Head of caudate nucleus (tissue), 42 donors: ENCODE measurements at regions not wholly inside any gene's neighbourhood (a gene's known extent, or its start where the extent isn't known, plus 50 kb on each side); places are given as distances from the start of the nearest gene placed in this dataset.
"Not testable (repeated sequence)": the region's sequence is repeated elsewhere in the genome, so short reads cannot be mapped to it uniquely, and the experiment has no call there.

Source experiments
- DNase-seq, 42 donors: peaks; one replicate each; pipeline versions ENCODE4 v3.0.0 to v3.0.0-alpha.2; 2020 to 2021; ENCODE audit warnings: mixed read lengths in 7 of 42
- intact Hi-C: fragments of 100-400 bp; cut with DNase I; formaldehyde crosslinking; loops from one replicate; pipeline ENCODE4 v1.15.0; 2022

- no peak for DNase-seq
- intact Hi-C loops: no loop called here
These were observed 117.2 kb downstream of the IPO8 start for GRCh38 chr12:30578426-30578825.

- DNase-seq: no peak
- intact Hi-C loops: no loop called here
These were observed 122.5 kb downstream of the IPO8 start for GRCh38 chr12:30573145-30573544.

GRCh38 chr12:30570211-30570890, 125.3 kb downstream of the IPO8 start:
- DNase-seq: no peak
- intact Hi-C loops: no loop called here

GRCh38 chr12:30569426-30569825, 126.2 kb downstream of the IPO8 start:
- intact Hi-C loops: no loop called here
- DNase-seq: no peak

GRCh38 chr12:30568453-30568852, 127.2 kb downstream of the IPO8 start:
- DNase-seq: no peak
- intact Hi-C loops: no loop called here

- intact Hi-C loops: no loop called here
- no peak for DNase-seq
These were observed 128.6 kb downstream of the IPO8 start for GRCh38 chr12:30567082-30567481.

GRCh38 chr12:30564394-30564793, 131.3 kb downstream of the IPO8 start:
- intact Hi-C loops: no loop called here

GRCh38 chr12:30548203-30548602, 147.5 kb downstream of the IPO8 start:
- DNase-seq: no peak
- intact Hi-C loops: no loop called here

More at GRCh38 chr12:30564394-30564793, 131.3 kb downstream of the IPO8 start:
- no peak for DNase-seq

- intact Hi-C loops: no loop called here
- no peak for DNase-seq
These were observed 149.5 kb downstream of the IPO8 start for GRCh38 chr12:30546121-30546520.

- DNase-seq, intact Hi-C loops: not testable (repeated sequence)
These were observed 151.0 kb downstream of the IPO8 start for GRCh38 chr12:30544704-30545103.

- intact Hi-C loops: no loop called here
- no peak for DNase-seq
These were observed 158.4 kb downstream of the IPO8 start for GRCh38 chr12:30537228-30537627.

GRCh38 chr12:30533558-30534265, 162.0 kb downstream of the IPO8 start:
- intact Hi-C loops: no loop called here
- DNase-seq: no peak

- DNase-seq: no peak
- intact Hi-C loops: no loop called here
These were observed 163.7 kb downstream of the IPO8 start for GRCh38 chr12:30531731-30532678.

GRCh38 chr12:30529489-30530269, 166.0 kb downstream of the IPO8 start:
- intact Hi-C loops: no loop called here
- no peak for DNase-seq

- intact Hi-C loops: no loop called here
- no peak for DNase-seq
These were observed 170.5 kb downstream of the IPO8 start for GRCh38 chr12:30525171-30525570.

GRCh38 chr12:30520285-30520684, 175.4 kb downstream of the IPO8 start:
- DNase-seq, intact Hi-C loops: not testable (repeated sequence)

GRCh38 chr12:30519535-30519934, 176.1 kb downstream of the IPO8 start:
- no peak for DNase-seq
- intact Hi-C loops: no loop called here

- intact Hi-C loops: no loop called here
- no peak for DNase-seq
These were observed 178.3 kb downstream of the IPO8 start for GRCh38 chr12:30517320-30517719.

GRCh38 chr12:30515351-30515750, 180.3 kb downstream of the IPO8 start:
- DNase-seq: peak in 1 of 42 donors; percentile 6
- intact Hi-C loops: no loop called here
